ENCODE measurements at regions not wholly inside any gene's neighbourhood (a gene's known extent, or its start where the extent isn't known, plus 50 kb on each side); places are given as distances from the start of the nearest gene placed in this dataset.

GRCh38 chr7:113793171-113793570, 125.6 kb downstream of the PPP1R3A start:
- 28% methylated on average over 3 of the region's 3 CpGs for WGBS (ENCODE audit: insufficient coverage, insufficient replicate concordance, low lambda C conversion rate, missing lambda C conversion rate)
- ATAC-seq (no peak), FAIRE-seq (no peak), DNase-seq (ENCODE audit: low read depth, low spot score) (no peak)
- Histone ChIP-seq H3K4me1 (ENCODE audit: control insufficient read depth, insufficient read depth, low read length) (no peaks in the 10 kb centered on the region), H3K9me3 (replicated peaks; ENCODE audit: control insufficient read depth, insufficient read depth, low read length) (no peaks in the 10 kb centered on the region), H3K36me3 (ENCODE audit: control insufficient read depth in 2 of 2, insufficient read depth in 2 of 2, low read length in 1 of 2) (no peaks in the 10 kb centered on the region), H3K27ac (ENCODE audit: control insufficient read depth, insufficient read depth) (no peak overlapping the region), H3K79me2 (ENCODE audit: control insufficient read depth, insufficient read depth, low read length) (no peaks in the 10 kb centered on the region), H3K27me3 (replicated peaks in 1 of 2; ENCODE audit: control insufficient read depth in 2 of 2, insufficient read depth in 2 of 2, low read length in 1 of 2) (no peaks in the 10 kb centered on the region), H2AFZ (ENCODE audit: control insufficient read depth, low read depth, low read length) (no peak overlapping the region), H4K20me1 (ENCODE audit: control insufficient read depth, insufficient read depth) (no peaks in the 10 kb centered on the region), H3K4me2 (ENCODE audit: control insufficient read depth, insufficient read depth) (no peak overlapping the region), H3K4me3 (no peak overlapping the region), H3K9ac (ENCODE audit: control insufficient read depth, insufficient read depth, low read length) (no peak overlapping the region)
- ChIA-PET CTCF (no interaction called here), POLR2A (no interaction called here), SMC1A (ENCODE audit: uncharacterized antibody, unreplicated experiment) (no interaction called here), RAD21 (ENCODE audit: unreplicated experiment) (no interaction called here)
- BruUV-seq (replicated peaks) = no TSS peak
- in situ Hi-C loops (cut with MboI) = no loop called here
- intact Hi-C loops (cut with micrococcal nuclease; ENCODE audit: unreplicated experiment) = no loop called here
- TF ChIP-seq RFX5 (IDR thresholded peaks at IDR 0.05; ENCODE audit: low read depth, low read length) (no peak), CHD4 (IDR thresholded peaks at IDR 0.05) (no peak), FOXM1 (IDR thresholded peaks at IDR 0.05; ENCODE audit: low read depth, low read length) (no peak), SMC3 (IDR thresholded peaks at IDR 0.05; ENCODE audit: borderline replicate concordance, low read length) (no peak), EZH2 (IDR thresholded peaks at IDR 0.05; ENCODE audit: borderline replicate concordance, control insufficient read depth, low read depth, low read length) (no peak), TAF1 (IDR thresholded peaks at IDR 0.05; ENCODE audit: borderline replicate concordance, low read depth, low read length) (no peak), CHD2 (IDR thresholded peaks at IDR 0.05; ENCODE audit: borderline replicate concordance, low read depth, low read length) (no peak), IRF3 (IDR thresholded peaks at IDR 0.05) (no peak), IKZF2 (IDR thresholded peaks at IDR 0.05) (no peak), MXI1 (IDR thresholded peaks at IDR 0.05; ENCODE audit: low read depth, low read length) (no peak), DPF2 (IDR thresholded peaks at IDR 0.05) (no peak), ZNF687 (IDR thresholded peaks at IDR 0.05) (no peak), CUX1 (IDR thresholded peaks at IDR 0.05; ENCODE audit: insufficient replicate concordance, low read depth, low read length) (no peak), GABPA (IDR thresholded peaks at IDR 0.05; ENCODE audit: low read depth) (no peak), ATF7 (IDR thresholded peaks at IDR 0.05; ENCODE audit: low read depth) (no peak), NR2C1 (IDR thresholded peaks at IDR 0.05) (no peak), PML (IDR thresholded peaks at IDR 0.05; ENCODE audit: low read length) (no peak)
